ENCODE measurements at regions not wholly inside any gene's neighbourhood (a gene's known extent, or its start where the extent isn't known, plus 50 kb on each side); places are given as distances from the start of the nearest gene placed in this dataset.
A peak's percentile ranks its signal among the peaks of the same experiment; 100 is the strongest.

DNA sequence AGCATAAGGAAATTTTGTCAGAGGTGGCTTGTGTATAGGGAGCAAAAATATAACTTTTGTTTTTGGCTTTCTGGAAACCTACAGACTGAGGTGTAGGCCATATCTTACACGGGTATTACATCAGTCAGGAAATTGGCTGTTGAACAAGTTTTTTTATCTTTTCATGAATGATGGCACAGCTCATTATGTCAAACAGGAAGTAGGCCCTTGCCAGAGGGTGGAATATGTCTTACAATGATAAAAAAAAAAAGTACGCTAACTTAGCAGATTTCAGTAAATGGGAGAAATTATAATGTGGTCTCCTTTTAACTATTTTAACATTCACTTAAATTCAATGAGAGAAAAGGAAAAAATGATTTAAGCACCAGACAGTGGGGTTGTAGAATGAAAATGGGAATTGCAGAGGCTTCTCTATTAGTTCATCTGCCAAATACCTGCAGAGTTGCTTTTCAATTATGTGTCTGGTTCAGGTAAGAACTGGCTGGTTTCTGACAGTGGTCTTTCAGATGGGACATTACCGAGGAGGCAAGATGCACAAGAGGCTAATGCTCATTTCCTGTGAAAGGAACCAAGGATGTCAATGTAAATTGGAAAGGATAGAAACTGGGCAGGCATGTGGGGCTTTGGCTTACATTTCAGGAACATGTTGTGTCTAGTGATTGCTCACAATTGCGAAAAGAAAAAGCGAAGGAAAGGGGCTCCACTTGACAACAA is 169.9 kb downstream of the NNT start (continued):
- TF ChIP-seq SIX5 (IDR thresholded peaks at IDR 0.05; ENCODE audit: borderline replicate concordance in 1 of 2, insufficient read depth in 1 of 2, low read depth in 1 of 2, low read length in 2 of 2) (no peak), ARID2 (IDR thresholded peaks at IDR 0.05) (no peak), KAT8 (IDR thresholded peaks at IDR 0.05; ENCODE audit: low read depth) (no peak), HSF4 (CRISPR knock-in tag; IDR thresholded peaks at IDR 0.05; ENCODE audit: borderline replicate concordance) (peak; percentile 66; the same call in 1 of the 2 replicates), NFIC (IDR thresholded peaks at IDR 0.05) (peak; percentile 66; the same call in 1 of the 2 replicates), ZFP30 (CRISPR knock-in tag; IDR thresholded peaks at IDR 0.05; ENCODE audit: borderline replicate concordance) (no peak), SMAD3 (CRISPR knock-in tag; conservative IDR thresholded peaks at IDR 0.05) (no peak; the same call in 1 of the 2 replicates), CC2D1A (IDR thresholded peaks at IDR 0.05) (no peak), ETV1 (tag; conservative IDR thresholded peaks at IDR 0.05; ENCODE audit: low read depth) (peak; percentile 96), ARID1B (IDR thresholded peaks at IDR 0.05) (peak; percentile 72), ZNF384 (IDR thresholded peaks at IDR 0.05; ENCODE audit: low read depth, low read length) (peak; percentile 94)
- TF ChIP-seq, protein P1, sequence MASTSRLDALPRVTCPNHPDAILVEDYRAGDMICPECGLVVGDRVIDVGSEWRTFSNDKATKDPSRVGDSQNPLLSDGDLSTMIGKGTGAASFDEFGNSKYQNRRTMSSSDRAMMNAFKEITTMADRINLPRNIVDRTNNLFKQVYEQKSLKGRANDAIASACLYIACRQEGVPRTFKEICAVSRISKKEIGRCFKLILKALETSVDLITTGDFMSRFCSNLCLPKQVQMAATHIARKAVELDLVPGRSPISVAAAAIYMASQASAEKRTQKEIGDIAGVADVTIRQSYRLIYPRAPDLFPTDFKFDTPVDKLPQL (IDR thresholded peaks at IDR 0.05; ENCODE audit: extremely low read depth, insufficient read length): no peak
- TF ChIP-seq, protein P2, sequence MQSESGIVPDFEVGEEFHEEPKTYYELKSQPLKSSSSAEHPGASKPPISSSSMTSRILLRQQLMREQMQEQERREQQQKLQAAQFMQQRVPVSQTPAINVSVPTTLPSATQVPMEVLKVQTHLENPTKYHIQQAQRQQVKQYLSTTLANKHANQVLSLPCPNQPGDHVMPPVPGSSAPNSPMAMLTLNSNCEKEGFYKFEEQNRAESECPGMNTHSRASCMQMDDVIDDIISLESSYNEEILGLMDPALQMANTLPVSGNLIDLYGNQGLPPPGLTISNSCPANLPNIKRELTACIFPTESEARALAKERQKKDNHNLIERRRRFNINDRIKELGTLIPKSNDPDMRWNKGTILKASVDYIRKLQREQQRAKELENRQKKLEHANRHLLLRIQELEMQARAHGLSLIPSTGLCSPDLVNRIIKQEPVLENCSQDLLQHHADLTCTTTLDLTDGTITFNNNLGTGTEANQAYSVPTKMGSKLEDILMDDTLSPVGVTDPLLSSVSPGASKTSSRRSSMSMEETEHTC (IDR thresholded peaks at IDR 0.05): no peak
- TF ChIP-seq, protein P3, sequence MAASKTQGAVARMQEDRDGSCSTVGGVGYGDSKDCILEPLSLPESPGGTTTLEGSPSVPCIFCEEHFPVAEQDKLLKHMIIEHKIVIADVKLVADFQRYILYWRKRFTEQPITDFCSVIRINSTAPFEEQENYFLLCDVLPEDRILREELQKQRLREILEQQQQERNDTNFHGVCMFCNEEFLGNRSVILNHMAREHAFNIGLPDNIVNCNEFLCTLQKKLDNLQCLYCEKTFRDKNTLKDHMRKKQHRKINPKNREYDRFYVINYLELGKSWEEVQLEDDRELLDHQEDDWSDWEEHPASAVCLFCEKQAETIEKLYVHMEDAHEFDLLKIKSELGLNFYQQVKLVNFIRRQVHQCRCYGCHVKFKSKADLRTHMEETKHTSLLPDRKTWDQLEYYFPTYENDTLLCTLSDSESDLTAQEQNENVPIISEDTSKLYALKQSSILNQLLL (CRISPR knock-in tag; IDR thresholded peaks at IDR 0.05; ENCODE audit: borderline replicate concordance): no peak
- TF ChIP-seq, protein P4, sequence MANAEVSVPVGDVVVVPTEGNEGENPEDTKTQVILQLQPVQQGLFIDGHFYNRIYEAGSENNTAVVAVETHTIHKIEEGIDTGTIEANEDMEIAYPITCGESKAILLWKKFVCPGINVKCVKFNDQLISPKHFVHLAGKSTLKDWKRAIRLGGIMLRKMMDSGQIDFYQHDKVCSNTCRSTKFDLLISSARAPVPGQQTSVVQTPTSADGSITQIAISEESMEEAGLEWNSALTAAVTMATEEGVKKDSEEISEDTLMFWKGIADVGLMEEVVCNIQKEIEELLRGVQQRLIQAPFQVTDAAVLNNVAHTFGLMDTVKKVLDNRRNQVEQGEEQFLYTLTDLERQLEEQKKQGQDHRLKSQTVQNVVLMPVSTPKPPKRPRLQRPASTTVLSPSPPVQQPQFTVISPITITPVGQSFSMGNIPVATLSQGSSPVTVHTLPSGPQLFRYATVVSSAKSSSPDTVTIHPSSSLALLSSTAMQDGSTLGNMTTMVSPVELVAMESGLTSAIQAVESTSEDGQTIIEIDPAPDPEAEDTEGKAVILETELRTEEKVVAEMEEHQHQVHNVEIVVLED (CRISPR knock-in tag; IDR thresholded peaks at IDR 0.05): no peak
- TF ChIP-seq, protein P5, sequence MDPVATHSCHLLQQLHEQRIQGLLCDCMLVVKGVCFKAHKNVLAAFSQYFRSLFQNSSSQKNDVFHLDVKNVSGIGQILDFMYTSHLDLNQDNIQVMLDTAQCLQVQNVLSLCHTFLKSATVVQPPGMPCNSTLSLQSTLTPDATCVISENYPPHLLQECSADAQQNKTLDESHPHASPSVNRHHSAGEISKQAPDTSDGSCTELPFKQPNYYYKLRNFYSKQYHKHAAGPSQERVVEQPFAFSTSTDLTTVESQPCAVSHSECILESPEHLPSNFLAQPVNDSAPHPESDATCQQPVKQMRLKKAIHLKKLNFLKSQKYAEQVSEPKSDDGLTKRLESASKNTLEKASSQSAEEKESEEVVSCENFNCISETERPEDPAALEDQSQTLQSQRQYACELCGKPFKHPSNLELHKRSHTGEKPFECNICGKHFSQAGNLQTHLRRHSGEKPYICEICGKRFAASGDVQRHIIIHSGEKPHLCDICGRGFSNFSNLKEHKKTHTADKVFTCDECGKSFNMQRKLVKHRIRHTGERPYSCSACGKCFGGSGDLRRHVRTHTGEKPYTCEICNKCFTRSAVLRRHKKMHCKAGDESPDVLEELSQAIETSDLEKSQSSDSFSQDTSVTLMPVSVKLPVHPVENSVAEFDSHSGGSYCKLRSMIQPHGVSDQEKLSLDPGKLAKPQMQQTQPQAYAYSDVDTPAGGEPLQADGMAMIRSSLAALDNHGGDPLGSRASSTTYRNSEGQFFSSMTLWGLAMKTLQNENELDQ (CRISPR knock-in tag; IDR thresholded peaks at IDR 0.05; ENCODE audit: borderline replicate concordance): no peak
- TF ChIP-seq, protein P6, sequence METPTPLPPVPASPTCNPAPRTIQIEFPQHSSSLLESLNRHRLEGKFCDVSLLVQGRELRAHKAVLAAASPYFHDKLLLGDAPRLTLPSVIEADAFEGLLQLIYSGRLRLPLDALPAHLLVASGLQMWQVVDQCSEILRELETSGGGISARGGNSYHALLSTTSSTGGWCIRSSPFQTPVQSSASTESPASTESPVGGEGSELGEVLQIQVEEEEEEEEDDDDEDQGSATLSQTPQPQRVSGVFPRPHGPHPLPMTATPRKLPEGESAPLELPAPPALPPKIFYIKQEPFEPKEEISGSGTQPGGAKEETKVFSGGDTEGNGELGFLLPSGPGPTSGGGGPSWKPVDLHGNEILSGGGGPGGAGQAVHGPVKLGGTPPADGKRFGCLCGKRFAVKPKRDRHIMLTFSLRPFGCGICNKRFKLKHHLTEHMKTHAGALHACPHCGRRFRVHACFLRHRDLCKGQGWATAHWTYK (CRISPR knock-in tag; IDR thresholded peaks at IDR 0.05): 0 out of 2 replicates have a peak, but pooled peaks have one; percentile 18
